CD4-positive, alpha-beta T cell treated with Interleukin-4 for 4 hours (primary cell): ENCODE measurements at regions not wholly inside any gene's neighbourhood (a gene's known extent, or its start where the extent isn't known, plus 50 kb on each side); places are given as distances from the start of the nearest gene placed in this dataset.

Source experiments
- DNase-seq: peaks from one replicate; pipeline ENCODE4 v3.0.0-alpha.2; 2020

GRCh38 chr15:99440551-99441443 lies 125.0 kb upstream of the MEF2A start:
- DNase-seq = no peak

- no peak for DNase-seq
Measured at GRCh38 chr15:99441444-99441800, 124.4 kb upstream of the MEF2A start.

GRCh38 chr15:99441871-99442251 lies 123.9 kb upstream of the MEF2A start:
- DNase-seq = no peak

- no peak for DNase-seq
Measured at GRCh38 chr15:99442252-99442897, 123.4 kb upstream of the MEF2A start.

GRCh38 chr15:99443056-99443756 lies 122.6 kb upstream of the MEF2A start:
- DNase-seq = no peak

- DNase-seq = peak; percentile 23
Measured at GRCh38 chr15:99443768-99444446, 121.9 kb upstream of the MEF2A start.

GRCh38 chr15:99445272-99445850 lies 120.4 kb upstream of the MEF2A start:
- DNase-seq = no peak

GRCh38 chr15:99446565-99447496 lies 119.0 kb upstream of the MEF2A start:
- no peak for DNase-seq

- no peak for DNase-seq
Measured at GRCh38 chr15:99447497-99448371, 118.0 kb upstream of the MEF2A start.

GRCh38 chr15:99449514-99449913 lies 116.3 kb upstream of the MEF2A start:
- DNase-seq = no peak

- peak; percentile 72 for DNase-seq
Measured at GRCh38 chr15:99450896-99451358, 114.9 kb upstream of the MEF2A start.

- DNase-seq = no peak
Measured at GRCh38 chr15:99451484-99451883, 114.3 kb upstream of the MEF2A start.

GRCh38 chr15:99452010-99452409 lies 113.8 kb upstream of the MEF2A start:
- no peak for DNase-seq

GRCh38 chr15:99452728-99453636 lies 112.8 kb upstream of the MEF2A start:
- peak; percentile 11 for DNase-seq

- no peak for DNase-seq
Measured at GRCh38 chr15:99453637-99454030, 112.2 kb upstream of the MEF2A start.

GRCh38 chr15:99454107-99454809 lies 111.5 kb upstream of the MEF2A start:
- DNase-seq = no peak

- no peak for DNase-seq
Measured at GRCh38 chr15:99454941-99455788, 110.6 kb upstream of the MEF2A start.

- no peak for DNase-seq
Measured at GRCh38 chr15:99455789-99456160, 110.0 kb upstream of the MEF2A start.
